HG03469 (cell line): ENCODE measurements at regions not wholly inside any gene's neighbourhood (a gene's known extent, or its start where the extent isn't known, plus 50 kb on each side); places are given as distances from the start of the nearest gene placed in this dataset.

Experiments used
- ATAC-seq: cut with Tn5 transposase; IDR thresholded peaks from one replicate; pipeline ENCODE4 v1.9.1; 2021; ENCODE audit warnings: mild to moderate bottlenecking, moderate library complexity, moderate number of reproducible peaks; ENCODE audit not compliant: unreplicated experiment

DNA sequence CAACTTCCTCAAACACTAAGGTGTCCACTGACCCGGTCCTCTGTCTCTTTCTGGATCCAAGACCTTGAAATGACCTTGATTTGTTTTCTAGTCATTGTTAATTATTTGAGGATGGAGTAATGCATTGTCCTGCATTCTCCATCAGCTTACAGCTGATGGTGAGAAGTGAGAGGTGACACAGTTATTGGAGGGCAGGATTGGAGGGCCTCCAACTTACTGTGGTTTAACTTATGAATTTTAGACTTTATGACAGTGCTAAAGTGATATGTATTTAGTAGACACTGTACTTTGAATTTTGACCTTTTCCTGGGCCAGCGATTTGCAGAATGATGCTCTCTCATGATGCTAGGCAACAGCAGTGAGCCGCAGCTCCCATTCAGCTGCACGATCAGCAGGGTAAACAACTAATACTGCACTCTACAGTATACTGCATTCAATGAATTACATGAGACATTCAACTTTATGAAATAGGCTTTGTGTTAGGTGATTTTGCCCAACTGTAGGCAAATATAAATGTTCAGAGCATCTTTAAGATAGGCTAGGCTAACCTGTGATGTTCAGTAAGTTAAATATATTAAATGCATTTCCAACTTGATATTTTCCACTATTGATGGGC lies 200.0 kb upstream of the MEX3C start:
- no peak for ATAC-seq

DNA sequence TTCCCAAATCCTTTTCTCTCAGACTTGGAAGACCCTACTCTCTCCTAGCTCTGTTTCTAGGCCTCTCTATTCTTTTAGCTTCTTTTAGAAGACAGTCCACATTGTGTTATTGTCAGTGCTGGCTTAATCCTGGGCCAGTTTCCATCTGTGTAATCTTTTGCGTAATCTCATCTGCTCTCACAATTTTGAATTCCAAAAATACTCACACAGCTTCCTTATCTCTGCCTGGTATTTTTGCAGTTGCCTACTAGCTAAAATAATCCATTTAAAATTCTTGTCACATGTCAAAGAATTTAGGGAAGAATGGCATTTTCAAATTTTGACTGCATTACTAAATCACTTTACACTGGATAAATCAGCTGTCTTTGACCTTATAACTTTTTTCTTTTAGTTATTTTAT lies 200.6 kb upstream of the MEX3C start:
- no peak for ATAC-seq

DNA sequence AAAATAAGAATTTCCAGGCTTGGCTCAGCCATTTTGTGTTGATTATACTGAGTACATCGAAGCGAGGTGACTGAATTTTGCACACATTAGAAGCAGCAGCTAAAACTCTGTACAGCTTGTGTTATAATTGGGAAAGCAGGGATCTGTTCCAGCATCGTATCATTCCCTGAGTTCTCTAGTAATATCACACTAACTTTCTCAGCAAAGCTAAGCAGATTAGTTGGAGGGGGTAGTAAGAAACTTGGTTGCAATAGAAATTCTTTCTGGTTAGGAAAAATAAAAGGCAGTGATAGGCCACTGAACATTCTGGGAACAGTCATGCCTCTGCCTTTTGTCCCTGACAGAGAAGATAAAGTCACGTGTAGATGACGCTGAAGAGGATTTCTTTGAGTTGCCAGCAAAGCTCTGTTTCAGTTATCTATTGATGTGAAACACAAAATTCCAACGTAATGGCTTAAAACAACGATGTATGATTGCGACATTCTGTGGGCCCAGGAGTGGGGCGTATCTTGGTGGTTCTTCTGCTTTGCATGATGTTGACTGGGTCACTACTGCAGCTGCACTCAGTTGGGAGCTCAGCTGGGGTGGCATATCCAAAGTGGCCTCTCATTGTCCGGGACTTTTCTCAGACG lies 202.1 kb upstream of the MEX3C start:
- no peak for ATAC-seq

DNA sequence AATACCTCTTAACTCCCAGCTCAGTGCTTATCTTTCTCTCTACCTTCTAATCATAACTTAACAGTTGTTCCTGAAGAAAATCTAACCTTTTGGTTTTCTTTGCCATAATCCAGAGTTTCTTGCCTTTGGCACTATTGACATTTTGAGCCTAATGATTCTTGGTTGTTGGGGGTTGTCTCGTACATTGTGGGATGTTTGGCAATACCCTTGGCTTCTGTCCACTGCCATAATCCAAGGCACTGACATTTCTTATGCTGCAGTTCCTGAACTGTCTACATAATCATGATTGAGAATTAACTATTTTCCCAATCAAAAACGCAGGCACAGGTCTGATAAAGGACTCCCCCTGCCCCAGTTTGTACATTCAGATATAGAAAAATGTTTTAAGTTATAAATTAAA lies 203.2 kb upstream of the MEX3C start:
- ATAC-seq = no peak

DNA sequence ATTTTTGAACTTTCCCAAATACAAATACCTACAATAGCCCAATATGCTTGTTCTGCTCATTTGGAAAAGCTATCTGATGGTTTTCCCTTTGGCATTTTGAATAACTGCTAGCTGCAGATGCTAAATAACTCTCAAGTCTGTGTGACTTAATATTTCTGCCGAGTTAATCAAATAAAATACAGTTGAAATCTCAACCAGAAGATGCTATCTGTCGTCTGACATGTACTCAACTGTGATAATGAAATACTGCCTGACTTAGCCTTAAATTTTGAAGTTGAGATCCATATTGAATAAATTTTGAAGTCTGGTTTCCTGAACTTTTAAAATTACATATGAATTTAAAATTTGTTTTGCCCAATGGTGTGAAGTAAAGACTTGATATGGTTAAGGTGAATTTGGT lies 204.4 kb upstream of the MEX3C start:
- ATAC-seq = no peak

DNA sequence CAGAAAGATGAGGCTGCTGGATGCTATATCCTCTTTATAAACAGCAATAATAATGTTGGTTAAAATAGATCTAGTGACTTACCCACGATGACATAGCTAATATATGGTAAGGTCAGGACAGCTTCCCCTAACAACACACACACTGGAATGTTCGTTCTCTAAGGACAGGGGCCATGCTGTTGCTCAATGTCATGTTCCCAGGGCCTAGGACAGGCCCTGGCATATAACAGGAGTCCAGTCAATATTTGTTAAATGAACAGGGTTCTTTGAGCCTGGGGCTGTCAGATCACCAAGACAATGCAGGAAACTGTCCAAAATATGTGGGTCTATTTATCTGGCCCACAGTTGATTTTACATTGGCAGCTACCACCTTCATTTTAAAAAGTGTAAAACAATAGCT lies 207.1 kb upstream of the MEX3C start:
- ATAC-seq = no peak

DNA sequence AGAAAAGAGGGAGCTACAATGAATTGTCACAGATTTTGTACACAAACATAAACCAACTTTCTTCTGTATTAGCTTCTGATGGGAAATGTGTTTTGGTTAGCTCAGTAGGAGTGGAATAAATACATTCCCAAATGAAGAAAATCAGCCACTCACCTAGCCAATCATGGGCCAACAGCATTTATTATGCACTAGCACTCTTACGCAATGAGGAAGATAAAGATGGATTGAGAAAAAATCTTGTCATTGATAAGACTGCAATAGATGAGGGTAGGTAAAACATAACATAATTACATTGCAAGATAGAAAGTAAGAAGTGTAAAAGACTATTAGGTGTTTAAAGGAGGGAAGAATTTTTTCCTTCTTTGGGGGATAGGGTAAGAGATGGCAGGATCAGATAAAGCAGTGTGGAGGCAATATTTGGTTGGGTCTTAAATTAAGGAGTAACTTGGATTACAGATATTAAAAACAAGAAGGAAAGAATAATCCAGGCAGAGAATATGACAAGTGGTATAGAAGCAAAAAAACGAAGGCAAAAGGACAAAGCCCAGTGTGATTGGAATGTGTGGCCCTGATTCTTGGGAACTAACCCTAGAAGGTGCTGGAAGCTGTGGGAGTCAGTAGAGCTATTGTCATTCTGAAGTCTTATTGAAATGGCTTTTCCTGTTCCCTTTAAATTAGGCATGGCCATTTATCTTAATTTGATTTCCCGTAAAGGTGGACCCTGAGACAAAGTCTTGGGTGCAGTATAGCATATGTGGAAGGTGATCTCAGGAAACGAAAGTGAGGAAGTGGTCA lies 208.4 kb upstream of the MEX3C start:
- no peak for ATAC-seq

DNA sequence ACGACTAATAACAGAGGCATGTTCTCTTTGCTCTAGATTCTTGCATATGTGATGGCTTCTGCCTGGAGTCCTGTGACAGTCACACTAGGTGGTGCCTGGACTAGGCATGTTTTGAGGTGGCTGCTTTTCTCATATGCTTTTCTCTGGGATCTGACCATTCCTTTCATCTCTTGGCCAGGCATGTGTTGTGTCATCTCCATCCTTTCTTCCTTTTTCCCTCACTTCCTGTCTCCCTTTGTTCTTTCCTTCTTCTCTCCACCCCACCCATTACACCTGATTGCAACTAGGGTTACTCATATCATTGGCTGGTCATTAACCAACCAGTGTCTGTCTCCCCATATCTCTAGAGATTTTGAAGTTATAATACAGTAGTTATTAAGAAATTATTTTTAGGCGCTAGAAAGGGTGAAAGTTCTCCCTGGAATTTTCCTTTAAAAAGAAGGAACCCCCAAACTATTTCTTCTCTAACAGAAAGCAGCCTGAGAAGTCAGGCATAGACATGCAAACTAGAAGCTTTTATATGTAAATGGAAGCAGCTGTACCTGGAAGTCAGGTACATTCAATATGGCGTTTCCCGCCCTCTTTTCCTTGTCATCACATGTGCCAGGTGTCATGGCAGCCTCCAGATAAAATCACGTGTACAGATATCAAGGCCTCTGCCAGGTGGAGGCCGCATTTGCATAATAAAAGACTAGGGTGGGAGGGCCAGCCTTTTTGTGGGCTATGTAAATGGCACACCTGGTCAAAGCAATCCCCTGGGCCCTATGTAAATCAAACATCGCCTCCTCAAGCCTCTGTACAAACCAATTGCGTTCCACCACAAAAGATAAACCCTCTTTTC lies 220.4 kb upstream of the MEX3C start:
- no peak for ATAC-seq

DNA sequence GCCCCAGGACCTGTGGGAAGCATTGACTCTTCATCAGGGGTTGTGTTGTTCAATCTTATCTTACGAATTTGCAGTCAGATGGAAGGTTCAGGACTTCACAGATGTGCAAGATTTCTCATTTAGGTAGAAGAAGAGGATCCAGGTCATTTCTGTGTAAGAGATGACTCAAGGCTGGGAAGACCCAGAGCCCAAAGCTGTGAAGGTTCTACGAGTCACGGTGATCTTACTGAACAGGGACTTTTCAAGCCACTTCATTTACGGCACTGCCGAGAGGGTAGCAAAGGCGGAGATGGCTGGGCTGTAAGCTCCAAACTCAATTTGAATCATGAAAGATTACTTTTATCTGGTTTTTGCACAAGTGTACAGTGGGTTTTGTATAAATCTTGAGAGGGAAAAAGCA lies 228.0 kb upstream of the MEX3C start:
- ATAC-seq = peak; percentile 78

DNA sequence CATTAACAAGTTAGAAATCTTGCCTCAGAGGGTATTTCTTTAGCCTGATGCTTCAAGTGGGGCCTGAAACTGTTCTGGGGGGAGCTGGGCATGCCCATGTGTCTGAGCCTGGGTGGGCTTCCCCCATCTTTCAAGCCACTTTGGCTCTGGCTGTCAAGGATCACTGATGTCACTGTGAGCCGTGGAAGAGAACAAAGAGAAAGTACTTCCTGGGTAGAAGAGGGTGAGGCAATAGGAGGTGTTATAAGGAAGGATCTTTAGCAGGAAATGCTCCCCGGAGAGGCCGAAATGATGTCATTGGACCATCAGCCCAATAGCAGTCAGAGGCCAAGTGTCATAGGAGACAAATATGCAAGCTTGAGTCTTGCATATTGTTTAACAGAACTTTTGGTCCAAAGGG lies 228.4 kb upstream of the MEX3C start:
- no peak for ATAC-seq

DNA sequence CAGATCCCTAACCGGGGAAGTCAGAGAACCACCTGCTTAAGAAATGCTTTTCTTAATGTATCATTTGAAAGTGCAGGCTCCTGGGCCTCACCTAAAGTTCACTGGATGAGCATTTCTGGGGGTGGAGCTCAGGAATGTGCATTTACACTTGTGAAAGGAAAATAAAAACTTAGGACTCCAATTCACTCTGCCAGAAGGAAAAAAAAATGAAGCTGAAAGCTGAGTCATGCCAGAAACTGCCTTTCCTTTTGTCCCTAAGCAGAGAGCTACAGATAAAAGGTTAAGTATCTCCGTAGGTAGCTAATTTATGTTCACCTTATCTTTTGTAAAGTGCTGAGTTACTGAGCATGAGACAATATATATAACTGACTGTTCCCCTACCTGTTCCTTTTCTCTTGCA lies 229.5 kb upstream of the MEX3C start:
- ATAC-seq = no peak

DNA sequence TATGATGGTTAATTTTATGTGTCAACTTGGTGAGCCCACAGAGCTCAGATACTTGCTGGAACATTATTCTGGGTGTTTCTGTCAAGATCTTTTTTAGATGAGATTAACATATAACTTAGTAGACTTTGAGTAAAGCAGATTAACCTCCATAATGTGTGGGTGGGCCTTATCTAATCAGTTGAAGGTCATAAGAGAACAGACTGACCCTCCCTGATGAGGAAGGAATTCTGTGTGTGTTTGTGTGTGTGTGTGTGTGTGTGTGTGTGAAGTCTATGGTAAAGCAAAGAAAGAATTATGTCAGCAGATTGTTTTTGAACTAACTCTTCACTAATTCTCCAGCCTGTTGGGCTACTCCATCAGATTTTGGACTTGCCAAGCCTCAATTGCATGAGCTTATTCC lies 232.2 kb upstream of the MEX3C start:
- no peak for ATAC-seq

DNA sequence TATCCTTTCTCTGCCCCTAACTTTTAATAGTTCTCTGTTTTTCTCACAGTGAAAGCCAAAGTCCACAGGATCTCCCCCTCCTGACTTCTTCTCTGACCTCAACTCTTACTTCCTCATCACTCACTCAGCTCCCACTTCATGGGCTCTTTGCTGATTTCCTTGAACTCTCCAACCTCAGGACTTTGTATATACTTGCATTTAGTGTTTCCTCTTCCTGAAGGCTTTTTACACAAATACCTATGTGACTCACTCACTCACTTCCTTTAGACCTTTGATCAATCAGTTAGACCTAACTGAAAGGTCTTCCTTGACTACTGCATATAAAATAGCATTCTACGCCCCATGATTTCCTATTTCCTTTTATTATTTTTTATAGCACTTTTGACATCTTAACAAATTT lies 233.1 kb upstream of the MEX3C start:
- ATAC-seq = no peak

DNA sequence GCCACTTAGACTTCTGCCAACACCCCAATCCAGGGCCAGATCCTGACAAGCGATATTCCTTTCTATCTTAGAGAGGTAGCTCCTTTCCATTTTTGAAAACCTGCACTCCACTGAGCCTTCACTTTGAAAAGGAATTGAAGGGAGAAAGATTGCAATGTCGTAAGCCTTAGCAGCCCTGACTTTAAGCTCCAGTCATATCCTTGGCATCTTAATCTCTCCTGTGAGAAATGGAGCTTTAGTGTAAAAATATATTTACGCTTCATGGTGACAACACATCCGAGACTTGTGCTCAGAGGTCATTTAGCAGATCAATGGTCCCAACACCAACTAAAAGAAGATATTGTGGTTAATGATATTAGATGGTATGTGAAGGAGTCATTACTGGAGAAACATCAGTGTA lies 235.8 kb upstream of the MEX3C start:
- no peak for ATAC-seq

DNA sequence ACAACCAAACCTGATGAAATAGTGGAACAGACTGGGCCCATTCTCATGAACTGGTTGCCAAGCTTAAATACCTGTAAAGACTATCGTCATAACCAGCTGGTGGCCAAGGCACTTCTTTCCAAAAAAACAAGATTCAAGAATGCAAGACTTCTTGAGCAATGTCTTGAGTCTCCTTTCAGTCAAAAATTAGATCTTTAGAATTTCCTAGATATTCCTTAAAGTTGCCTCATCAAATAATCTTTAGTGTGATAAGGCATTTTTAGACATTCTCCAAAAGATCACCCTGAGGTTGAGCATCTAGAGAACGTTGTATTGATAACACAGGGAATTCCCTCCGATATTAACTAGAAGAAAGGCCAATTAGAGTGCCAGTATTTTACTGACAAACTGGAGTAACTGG lies 236.4 kb upstream of the MEX3C start:
- ATAC-seq = no peak

DNA sequence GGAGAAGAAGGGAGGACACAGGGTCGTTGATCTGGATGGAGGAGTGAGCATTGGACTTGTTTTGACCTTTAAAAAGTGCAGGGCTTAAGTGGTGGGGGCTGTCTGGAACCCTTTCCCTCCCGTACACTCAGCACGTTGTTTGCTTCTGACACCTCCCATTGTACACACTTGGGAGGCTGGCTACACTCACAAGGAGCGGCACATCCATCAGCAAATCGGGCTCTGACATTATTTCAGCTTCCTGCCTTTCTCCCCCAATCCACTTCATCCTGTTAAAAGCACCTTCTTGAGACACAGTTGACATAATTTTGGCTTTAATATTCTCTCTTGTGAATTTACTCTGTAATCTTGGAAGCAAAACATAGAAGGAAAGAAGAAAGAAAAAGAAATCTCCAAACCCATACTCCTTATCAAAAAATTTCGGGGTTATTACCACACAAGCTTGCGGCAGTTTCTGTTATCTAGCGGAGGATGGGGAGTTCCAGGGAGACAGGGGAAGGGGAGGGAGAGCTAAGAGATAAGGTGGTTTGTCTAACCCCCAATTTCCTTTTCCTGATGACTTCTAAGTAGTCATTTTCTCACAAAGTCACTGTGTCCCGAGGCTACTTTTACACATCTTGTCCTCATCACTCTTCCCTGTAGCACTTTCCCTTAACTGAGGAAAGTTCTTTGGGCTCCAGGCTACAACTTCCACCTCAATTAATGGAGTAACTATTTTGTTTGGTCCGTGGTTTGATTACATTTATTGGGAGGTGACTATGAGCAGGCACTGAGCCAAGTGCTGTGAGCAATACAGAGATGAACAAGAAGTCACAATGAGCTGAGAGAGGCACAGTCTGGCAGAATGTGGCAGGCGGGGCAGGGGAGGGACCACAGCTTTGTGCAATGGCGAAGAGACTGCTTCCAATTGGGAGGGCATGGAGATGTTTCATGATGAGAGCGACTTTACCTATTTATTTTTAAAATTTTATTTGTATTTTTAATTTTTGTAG lies 240.1 kb upstream of the MEX3C start:
- ATAC-seq = no peak

DNA sequence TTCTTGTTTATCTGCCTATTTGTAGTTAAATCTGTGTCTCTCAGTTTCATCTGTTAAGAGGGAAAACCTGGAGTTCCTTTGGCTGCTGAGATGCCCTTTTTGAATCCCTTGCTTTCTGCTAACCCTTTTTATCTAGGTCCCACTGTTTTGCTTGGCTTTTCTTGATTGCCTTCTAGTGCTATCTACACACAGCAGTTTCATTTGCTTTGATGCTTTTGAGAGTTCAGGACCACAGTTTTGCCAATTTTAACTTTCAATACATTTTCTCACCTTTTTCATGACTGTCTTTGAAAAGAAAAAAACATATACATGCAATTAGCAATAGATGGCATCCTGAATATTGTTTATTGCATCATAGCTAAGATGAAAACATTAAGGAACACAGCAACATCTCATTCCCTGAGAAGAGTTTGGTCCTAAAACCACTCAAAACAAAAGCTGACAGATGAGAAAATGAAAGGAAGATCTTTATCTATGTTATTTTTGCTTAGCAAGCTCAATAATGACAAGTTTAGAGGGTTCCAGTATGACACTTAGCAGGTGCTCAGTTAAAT lies 241.4 kb upstream of the MEX3C start:
- ATAC-seq = no peak

DNA sequence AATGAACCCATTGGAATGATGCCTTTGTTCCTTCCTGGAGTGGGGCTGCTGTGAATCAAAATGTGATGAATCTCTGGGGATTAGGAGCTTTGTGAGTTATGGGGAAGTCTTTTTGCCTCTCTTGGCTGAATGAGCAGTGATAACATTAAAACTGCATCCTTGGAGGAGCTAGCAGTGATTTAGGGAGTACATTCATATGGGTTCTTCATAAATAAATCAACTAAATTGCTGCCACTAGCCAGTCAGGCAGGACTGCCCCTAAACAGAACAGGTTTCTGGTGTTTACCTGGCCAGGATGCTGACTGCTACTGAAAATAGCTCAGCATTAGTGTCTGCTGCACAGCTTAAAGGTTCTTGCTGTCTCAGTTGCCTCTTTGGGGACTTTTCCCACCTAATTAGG lies 244.5 kb upstream of the MEX3C start:
- no peak for ATAC-seq

DNA sequence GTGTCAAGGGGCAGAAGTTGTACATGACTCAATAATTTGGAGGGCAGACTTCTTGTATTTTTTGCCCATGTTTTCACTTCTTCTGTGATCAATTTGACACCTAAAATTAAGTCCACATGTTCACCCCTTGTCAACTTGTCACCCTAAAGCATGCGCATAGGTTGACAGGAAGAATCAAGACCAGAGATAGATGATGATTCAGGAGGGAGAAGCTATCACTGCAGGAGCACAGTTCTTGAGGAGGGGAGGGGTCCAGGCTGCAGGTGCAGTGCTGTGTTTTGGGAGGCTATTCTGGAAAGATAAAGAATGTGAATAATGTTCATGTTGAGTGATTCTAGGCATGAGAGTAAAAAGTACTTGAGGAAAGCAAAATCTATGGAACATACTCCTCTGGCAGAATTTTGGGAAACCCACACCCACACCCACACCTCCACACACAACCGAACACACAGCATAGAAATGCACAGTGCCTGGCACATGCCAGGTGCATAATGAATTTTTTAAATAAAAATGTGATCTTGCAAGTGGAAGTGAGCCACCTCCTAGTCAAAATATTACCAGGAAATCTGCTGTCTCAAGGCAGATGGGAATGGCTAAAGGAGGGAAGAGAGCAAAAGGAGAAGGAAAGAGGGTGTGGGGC lies 249.2 kb upstream of the MEX3C start:
- no peak for ATAC-seq
